CD4-positive, alpha-beta T cell (primary cell): ENCODE measurements at regions not wholly inside any gene's neighbourhood (a gene's known extent, or its start where the extent isn't known, plus 50 kb on each side); places are given as distances from the start of the nearest gene placed in this dataset.

Experiments
- ATAC-seq: fragments of 200-7000 bp; cut with Tn5 transposase; one replicate; pipeline ENCODE4 v1.10.0; 2022; ENCODE audit warnings: mild to moderate bottlenecking; ENCODE audit not compliant: poor library complexity
- CTCF ChIA-PET: fragments of 350-600 bp; sonication (Branson Sonifier 250); formaldehyde crosslinking; loops from one replicate; lab custom pipeline; 2021; ENCODE audit warnings: antibody characterized with exemption, inconsistent platforms; lab: Charles Lee
- POLR2A ChIA-PET: fragments of 350-600 bp; sonication (Branson Sonifier 250); formaldehyde crosslinking; loops from one replicate; lab custom pipeline; 2021; ENCODE audit warnings: antibody characterized with exemption, inconsistent platforms; lab: Charles Lee
- DNase-seq, 14 experiments: peaks; one replicate each; pipeline ENCODE4 v3.0.0-alpha.2; 2013 to 2020; ENCODE audit warnings: mixed read lengths in 2 of 14
- H3K27ac ChIP-seq, 2 donors: one replicate each; pipeline versions ENCODE4 v1.5.1 to v1.7.0; 2013; ENCODE audit warnings: low read length in 2 of 2, low read depth in 1 of 2, mild to moderate bottlenecking in 1 of 2
- H3K27me3 ChIP-seq, 2 experiments: 1 replicate in 1 of 2; 2 replicates in 1 of 2; pipeline versions ENCODE4 v1.6.1 to v1.7.0; 2013; ENCODE audit warnings: low read length in 2 of 2, control low read depth in 1 of 2, mild to moderate bottlenecking in 1 of 2, moderate library complexity in 1 of 2; ENCODE audit not compliant: insufficient read depth in 2 of 2, control insufficient read depth in 1 of 2
- H3K36me3 ChIP-seq: one replicate; pipeline ENCODE4 v1.6.1; 2013; ENCODE audit warnings: low read length, control low read depth; ENCODE audit not compliant: insufficient read depth
- H3K4me1 ChIP-seq: one replicate; pipeline ENCODE4 v1.6.1; 2013; ENCODE audit warnings: low read length, control low read depth; ENCODE audit not compliant: insufficient read depth
- H3K4me3 ChIP-seq: one replicate; pipeline ENCODE4 v1.5.1; 2013; ENCODE audit warnings: mild to moderate bottlenecking, low read length, moderate library complexity
- H3K9me3 ChIP-seq, 2 experiments: 1 replicate in 1 of 2; 2 replicates in 1 of 2; pipeline versions ENCODE4 v1.6.1 to v1.7.0; 2013; ENCODE audit warnings: low read length in 2 of 2, mild to moderate bottlenecking in 2 of 2, control low read depth in 1 of 2, moderate library complexity in 1 of 2; ENCODE audit not compliant: control insufficient read depth in 1 of 2, insufficient read depth in 1 of 2
- H3K27ac Mint-ChIP-seq: one replicate; pipeline ENCODE4 v1.8.0; 2020; ENCODE audit warnings: mixed read lengths
- H3K27me3 Mint-ChIP-seq: one replicate; pipeline ENCODE4 v1.8.0; 2021; ENCODE audit warnings: mixed read lengths
- H3K36me3 Mint-ChIP-seq: one replicate; pipeline ENCODE4 v1.8.0; 2021; ENCODE audit warnings: low read depth, mixed read lengths
- H3K4me1 Mint-ChIP-seq: one replicate; pipeline ENCODE4 v1.8.0; 2021; ENCODE audit warnings: low read depth, mixed read lengths
- H3K4me3 Mint-ChIP-seq: one replicate; pipeline ENCODE4 v1.8.0; 2020; ENCODE audit warnings: mild to moderate bottlenecking, mixed read lengths
- H3K9me3 Mint-ChIP-seq: one replicate; pipeline ENCODE4 v1.8.0; 2020; ENCODE audit warnings: mixed read lengths
- intact Hi-C, 2 experiments: fragments of 100-400 bp; cut with DNase I in 1 of 2; cut with micrococcal nuclease in 1 of 2; formaldehyde crosslinking; loops; one replicate each; pipeline versions ENCODE4 v1.15.1 to v1.9.0; 2023 to 2025; cut with DNase I, micrococcal nuclease
- TF ChIP-seq, protein P1 (sequence below): fragments of 200-600 bp; IDR thresholded peaks from one replicate; pipeline ENCODE4 v1.8.0; 2022; ENCODE audit warnings: antibody characterized with exemption, mild to moderate bottlenecking

DNA sequence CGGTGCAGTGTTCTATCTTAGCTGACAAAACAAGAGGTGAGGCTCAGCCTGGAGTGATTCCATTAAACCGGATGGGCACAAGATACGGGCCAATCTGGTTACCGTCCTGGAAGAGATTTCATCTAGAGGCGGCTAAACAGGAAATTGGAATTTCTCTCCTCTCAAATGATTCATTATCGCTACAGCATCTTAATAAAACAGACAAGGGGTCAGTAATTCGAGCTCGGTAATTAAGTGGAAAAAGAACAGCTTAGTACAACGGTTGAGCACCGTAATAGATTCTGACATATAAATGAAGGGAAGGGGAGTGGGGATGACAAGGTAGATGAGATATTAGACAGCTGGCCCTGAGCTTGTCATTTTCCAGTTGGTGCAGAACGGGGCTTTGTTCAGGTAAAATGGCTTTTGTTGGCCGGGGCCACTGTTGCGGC is 137.2 kb downstream of the EDN3 start:
- H3K9me3 Mint-ChIP-seq: no peaks in the 10 kb centered on the region
- H3K27ac Mint-ChIP-seq: no peak overlapping the region
- H3K4me1 Mint-ChIP-seq: no peaks in the 10 kb centered on the region
- CTCF ChIA-PET: interaction anchor here (1.2 kb wide), 1 partner anchor 18 kb away, joined by 3 read pairs; no protein-coding TSS in a partner anchor
- no peaks in the 10 kb centered on the region for H3K36me3 ChIP-seq
- intact Hi-C loops: loop anchor here in 1 of 2 experiments (10.0 kb wide), 1 partner anchor 483 kb away; no protein-coding TSS in a partner anchor
- DNase-seq (no peak), ATAC-seq (no peak)
- no peaks in the 10 kb centered on the region for H3K4me1 ChIP-seq
- H3K27ac ChIP-seq: no peak overlapping the region
- no peaks in the 10 kb centered on the region for H3K27me3 ChIP-seq
- no peaks in the 10 kb centered on the region for H3K36me3 Mint-ChIP-seq
- H3K4me3 ChIP-seq: no peak overlapping the region
- TF ChIP-seq, protein P1, sequence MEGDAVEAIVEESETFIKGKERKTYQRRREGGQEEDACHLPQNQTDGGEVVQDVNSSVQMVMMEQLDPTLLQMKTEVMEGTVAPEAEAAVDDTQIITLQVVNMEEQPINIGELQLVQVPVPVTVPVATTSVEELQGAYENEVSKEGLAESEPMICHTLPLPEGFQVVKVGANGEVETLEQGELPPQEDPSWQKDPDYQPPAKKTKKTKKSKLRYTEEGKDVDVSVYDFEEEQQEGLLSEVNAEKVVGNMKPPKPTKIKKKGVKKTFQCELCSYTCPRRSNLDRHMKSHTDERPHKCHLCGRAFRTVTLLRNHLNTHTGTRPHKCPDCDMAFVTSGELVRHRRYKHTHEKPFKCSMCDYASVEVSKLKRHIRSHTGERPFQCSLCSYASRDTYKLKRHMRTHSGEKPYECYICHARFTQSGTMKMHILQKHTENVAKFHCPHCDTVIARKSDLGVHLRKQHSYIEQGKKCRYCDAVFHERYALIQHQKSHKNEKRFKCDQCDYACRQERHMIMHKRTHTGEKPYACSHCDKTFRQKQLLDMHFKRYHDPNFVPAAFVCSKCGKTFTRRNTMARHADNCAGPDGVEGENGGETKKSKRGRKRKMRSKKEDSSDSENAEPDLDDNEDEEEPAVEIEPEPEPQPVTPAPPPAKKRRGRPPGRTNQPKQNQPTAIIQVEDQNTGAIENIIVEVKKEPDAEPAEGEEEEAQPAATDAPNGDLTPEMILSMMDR: no peak
- POLR2A ChIA-PET: no interaction called here
- peaks cover 9% of the 10 kb centered on the region for H3K27me3 Mint-ChIP-seq
- no peak overlapping the region for H3K4me3 Mint-ChIP-seq
- no peaks in the 10 kb centered on the region for H3K9me3 ChIP-seq

DNA sequence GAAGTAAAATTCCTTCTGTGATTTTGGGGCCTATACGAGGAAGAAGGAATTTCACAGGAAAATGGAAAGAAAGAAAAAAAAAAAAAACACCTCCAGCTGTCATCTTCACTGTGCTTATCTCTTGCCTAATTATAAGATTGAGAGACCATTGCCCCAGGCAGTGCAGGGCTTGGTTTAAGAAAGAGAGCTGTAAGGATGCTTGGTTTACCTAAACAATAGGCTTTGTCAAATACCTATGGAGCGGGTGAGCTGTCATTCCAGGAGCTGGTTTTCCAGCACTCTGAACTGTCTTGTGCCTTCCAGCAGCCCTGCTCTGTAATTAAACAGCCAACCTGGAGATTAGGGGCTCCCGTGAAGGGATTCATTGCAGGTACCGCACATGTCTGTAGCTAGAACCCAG is 137.8 kb downstream of the EDN3 start:
- TF ChIP-seq, protein P1: no peak
- no peaks in the 10 kb centered on the region for H3K9me3 Mint-ChIP-seq
- ATAC-seq (no peak), DNase-seq (no peak)
- no peak overlapping the region for H3K27ac Mint-ChIP-seq
- Histone ChIP-seq H3K9me3 (no peaks in the 10 kb centered on the region), H3K27ac (no peak overlapping the region), H3K4me1 (no peaks in the 10 kb centered on the region), H3K27me3 (no peaks in the 10 kb centered on the region), H3K36me3 (no peaks in the 10 kb centered on the region), H3K4me3 (no peak overlapping the region)
- no peaks in the 10 kb centered on the region for H3K4me1 Mint-ChIP-seq
- intact Hi-C loops: loop anchor here in 1 of 2 experiments (10.0 kb wide), 1 partner anchor 483 kb away; no protein-coding TSS in a partner anchor
- ChIA-PET POLR2A (interaction anchor here (0.5 kb wide), 1 partner anchor 407 kb away, joined by 3 read pairs; no protein-coding TSS in a partner anchor), CTCF (interaction anchor here (1.2 kb wide), 1 partner anchor 17 kb away, joined by 3 read pairs; no protein-coding TSS in a partner anchor)
- peaks cover 14% of the 10 kb centered on the region for H3K27me3 Mint-ChIP-seq
- no peak overlapping the region for H3K4me3 Mint-ChIP-seq
- no peaks in the 10 kb centered on the region for H3K36me3 Mint-ChIP-seq

DNA sequence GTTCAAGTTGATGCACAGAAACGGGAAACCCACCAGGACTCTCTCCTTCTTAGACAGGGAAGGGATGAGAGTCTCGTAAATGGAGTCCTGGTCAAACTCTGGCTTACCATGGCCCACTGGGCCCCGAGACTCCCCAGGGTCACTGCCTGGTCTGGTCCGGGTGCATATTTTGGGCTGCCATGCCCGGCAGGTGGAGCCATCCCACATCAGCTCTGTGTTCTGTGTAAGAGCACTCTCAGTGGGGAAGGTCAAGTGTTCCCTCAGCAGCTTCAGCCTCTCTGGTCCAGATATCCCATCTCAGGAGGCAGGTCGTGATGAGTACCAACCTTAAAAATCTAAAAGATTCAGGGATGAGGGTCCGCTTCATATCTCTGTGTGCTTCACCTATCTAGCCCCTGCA is 138.8 kb downstream of the EDN3 start:
- H3K27ac Mint-ChIP-seq: no peak overlapping the region
- no peaks in the 10 kb centered on the region for H3K4me1 Mint-ChIP-seq
- CTCF ChIA-PET: no interaction called here

More for the DNA sequence above, 138.8 kb downstream of the EDN3 start:
- H3K27me3 ChIP-seq: peaks cover 3 to 6% of the 10 kb centered on the region in 2 experiments
- H3K4me3 Mint-ChIP-seq: no peak overlapping the region
- no peaks in the 10 kb centered on the region for H3K9me3 Mint-ChIP-seq
- H3K36me3 ChIP-seq: no peaks in the 10 kb centered on the region
- H3K27me3 Mint-ChIP-seq: peaks cover 25% of the 10 kb centered on the region
- H3K9me3 ChIP-seq: no peaks in the 10 kb centered on the region
- POLR2A ChIA-PET: no interaction called here
- ATAC-seq: no peak
- H3K4me3 ChIP-seq: no peak overlapping the region
- H3K27ac ChIP-seq: no peak overlapping the region
- H3K36me3 Mint-ChIP-seq: no peaks in the 10 kb centered on the region
- H3K4me1 ChIP-seq: no peaks in the 10 kb centered on the region
- TF ChIP-seq, protein P1: no peak
- intact Hi-C loops: loop anchor here in 1 of 2 experiments (10.0 kb wide), 1 partner anchor 484 kb away; no protein-coding TSS in a partner anchor
- no peak for DNase-seq
